ENCODE measurements at regions not wholly inside any gene's neighbourhood (a gene's known extent, or its start where the extent isn't known, plus 50 kb on each side); places are given as distances from the start of the nearest gene placed in this dataset.
"Not testable (repeated sequence)": the region's sequence is repeated elsewhere in the genome, so short reads cannot be mapped to it uniquely, and the experiment has no call there.

DNA sequence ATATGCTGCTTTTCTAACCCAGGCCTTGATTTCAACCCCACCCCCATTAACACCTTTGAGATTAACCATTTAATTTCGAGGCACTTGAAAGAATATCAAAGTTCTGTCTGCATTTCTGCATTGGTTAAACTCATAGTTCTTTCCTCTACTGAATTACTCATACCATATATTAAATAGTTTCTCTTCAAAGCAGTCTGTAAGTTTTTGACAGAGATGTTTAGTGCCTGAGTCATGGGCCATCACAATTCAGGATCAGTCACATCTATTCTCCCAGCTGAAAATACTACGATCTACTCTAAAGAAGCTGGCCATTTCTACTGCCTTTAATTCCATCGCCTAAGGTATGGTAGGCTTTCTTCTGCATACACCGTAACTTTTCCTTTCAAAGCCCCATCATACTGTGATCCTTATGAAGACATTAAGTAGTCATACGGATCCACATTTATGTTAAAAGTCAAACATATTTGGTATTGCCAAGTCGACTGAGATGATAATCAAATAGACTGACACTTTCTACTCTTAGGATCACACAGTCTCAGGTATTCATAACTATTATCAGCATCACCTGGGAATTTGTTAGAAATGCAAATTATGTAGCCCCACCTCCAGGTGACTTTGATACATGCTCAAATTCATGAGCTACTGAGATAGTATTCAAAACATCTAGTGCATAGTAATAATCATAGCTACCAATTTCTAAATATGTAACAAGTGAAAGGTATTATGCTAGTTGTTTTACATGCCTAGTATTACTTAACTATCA lies 489.4 kb upstream of the IL12A start:
- H3K27me3 ChIP-seq (ENCODE audit: control insufficient read depth, low read length), result no peaks in the 10 kb centered on the region
- no peaks in the 10 kb centered on the region for H3F3A ChIP-seq (ENCODE audit: control insufficient read depth, insufficient read depth)
- H3K4me3 ChIP-seq (ENCODE audit: low read length), result no peak overlapping the region
- no peaks in the 10 kb centered on the region for H3K9me3 ChIP-seq (ENCODE audit: control insufficient read depth, insufficient read depth, low read length)
- H3K9me2 ChIP-seq (replicated peaks; ENCODE audit: control insufficient read depth, low read length), result no peaks in the 10 kb centered on the region
- no peaks in the 10 kb centered on the region for H4K20me1 ChIP-seq (ENCODE audit: control insufficient read depth, insufficient read depth, low read depth, low read length)
- no peak overlapping the region for H3K27ac ChIP-seq (ENCODE audit: low read depth, low read length)
- no peak for TF ChIP-seq EZH2phosphoT487 (IDR thresholded peaks at IDR 0.05; ENCODE audit: borderline replicate concordance, low read length)
- no peaks in the 10 kb centered on the region for H3K36me3 ChIP-seq (ENCODE audit: control insufficient read depth, low read length)
- H3K79me2 ChIP-seq (ENCODE audit: control insufficient read depth, low read length), result no peaks in the 10 kb centered on the region
- H3K4me1 ChIP-seq (ENCODE audit: control insufficient read depth, low read length), result no peaks in the 10 kb centered on the region
- H3K4me2 ChIP-seq (ENCODE audit: low read length), result no peak overlapping the region

DNA sequence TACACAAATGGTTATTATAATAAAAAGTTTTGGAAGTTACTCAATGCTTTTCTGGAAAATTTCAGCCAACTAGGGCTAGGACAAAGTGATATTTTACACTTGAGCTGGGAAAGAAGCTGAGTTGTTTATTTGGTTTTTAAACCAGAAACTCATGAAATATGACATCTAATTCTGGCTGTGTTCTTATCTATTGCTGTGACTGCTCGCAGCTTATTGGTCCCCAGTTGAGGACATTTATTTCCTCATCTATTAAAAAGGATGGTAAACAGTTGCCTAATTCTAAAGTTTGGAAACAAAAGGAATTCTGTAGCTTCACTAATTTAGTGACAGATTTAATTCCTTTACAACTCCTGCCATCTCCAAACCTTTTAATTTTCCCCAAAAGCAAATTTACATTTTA lies 487.6 kb upstream of the IL12A start:
- Histone ChIP-seq H3K4me3 (ENCODE audit: low read length) (no peak overlapping the region), H3K9me2 (replicated peaks; ENCODE audit: control insufficient read depth, low read length) (no peaks in the 10 kb centered on the region), H3K4me1 (ENCODE audit: control insufficient read depth, low read length) (no peaks in the 10 kb centered on the region), H3K79me2 (ENCODE audit: control insufficient read depth, low read length) (no peaks in the 10 kb centered on the region), H3F3A (ENCODE audit: control insufficient read depth, insufficient read depth) (no peaks in the 10 kb centered on the region), H4K20me1 (ENCODE audit: control insufficient read depth, insufficient read depth, low read depth, low read length) (no peaks in the 10 kb centered on the region), H3K36me3 (ENCODE audit: control insufficient read depth, low read length) (no peaks in the 10 kb centered on the region), H3K27ac (ENCODE audit: low read depth, low read length) (no peak overlapping the region), H3K9me3 (ENCODE audit: control insufficient read depth, insufficient read depth, low read length) (no peaks in the 10 kb centered on the region), H3K4me2 (ENCODE audit: low read length) (no peak overlapping the region), H3K27me3 (ENCODE audit: control insufficient read depth, low read length) (no peaks in the 10 kb centered on the region)
- TF ChIP-seq, protein P1, sequence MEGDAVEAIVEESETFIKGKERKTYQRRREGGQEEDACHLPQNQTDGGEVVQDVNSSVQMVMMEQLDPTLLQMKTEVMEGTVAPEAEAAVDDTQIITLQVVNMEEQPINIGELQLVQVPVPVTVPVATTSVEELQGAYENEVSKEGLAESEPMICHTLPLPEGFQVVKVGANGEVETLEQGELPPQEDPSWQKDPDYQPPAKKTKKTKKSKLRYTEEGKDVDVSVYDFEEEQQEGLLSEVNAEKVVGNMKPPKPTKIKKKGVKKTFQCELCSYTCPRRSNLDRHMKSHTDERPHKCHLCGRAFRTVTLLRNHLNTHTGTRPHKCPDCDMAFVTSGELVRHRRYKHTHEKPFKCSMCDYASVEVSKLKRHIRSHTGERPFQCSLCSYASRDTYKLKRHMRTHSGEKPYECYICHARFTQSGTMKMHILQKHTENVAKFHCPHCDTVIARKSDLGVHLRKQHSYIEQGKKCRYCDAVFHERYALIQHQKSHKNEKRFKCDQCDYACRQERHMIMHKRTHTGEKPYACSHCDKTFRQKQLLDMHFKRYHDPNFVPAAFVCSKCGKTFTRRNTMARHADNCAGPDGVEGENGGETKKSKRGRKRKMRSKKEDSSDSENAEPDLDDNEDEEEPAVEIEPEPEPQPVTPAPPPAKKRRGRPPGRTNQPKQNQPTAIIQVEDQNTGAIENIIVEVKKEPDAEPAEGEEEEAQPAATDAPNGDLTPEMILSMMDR (IDR thresholded peaks at IDR 0.05; ENCODE audit: low read depth, low read length, poor library complexity, severe bottlenecking), result no peak
- no peak for TF ChIP-seq EZH2phosphoT487 (IDR thresholded peaks at IDR 0.05; ENCODE audit: borderline replicate concordance, low read length)

DNA sequence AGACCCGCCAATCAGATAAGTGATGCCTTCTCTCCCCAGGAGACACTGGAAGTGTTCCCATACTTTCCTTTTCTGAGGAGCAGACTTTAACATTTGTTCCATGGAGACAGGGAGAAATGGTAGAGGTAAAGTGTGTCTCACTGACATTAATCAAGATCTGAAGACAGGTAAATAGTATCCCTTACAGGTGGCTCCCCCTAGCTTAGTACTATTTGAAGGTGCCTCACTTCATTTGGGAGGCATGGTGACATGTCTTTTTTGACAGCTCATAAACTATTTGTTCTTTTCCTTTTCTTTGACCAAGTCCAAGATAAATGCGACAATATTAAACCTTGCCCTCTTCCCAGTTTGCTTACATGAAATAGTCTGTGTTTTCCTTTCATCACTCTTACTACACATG lies 485.6 kb upstream of the IL12A start:
- TF ChIP-seq, protein P1 (IDR thresholded peaks at IDR 0.05; ENCODE audit: low read depth, low read length, poor library complexity, severe bottlenecking), result no peak
- no peak for TF ChIP-seq EZH2phosphoT487 (IDR thresholded peaks at IDR 0.05; ENCODE audit: borderline replicate concordance, low read length)

DNA sequence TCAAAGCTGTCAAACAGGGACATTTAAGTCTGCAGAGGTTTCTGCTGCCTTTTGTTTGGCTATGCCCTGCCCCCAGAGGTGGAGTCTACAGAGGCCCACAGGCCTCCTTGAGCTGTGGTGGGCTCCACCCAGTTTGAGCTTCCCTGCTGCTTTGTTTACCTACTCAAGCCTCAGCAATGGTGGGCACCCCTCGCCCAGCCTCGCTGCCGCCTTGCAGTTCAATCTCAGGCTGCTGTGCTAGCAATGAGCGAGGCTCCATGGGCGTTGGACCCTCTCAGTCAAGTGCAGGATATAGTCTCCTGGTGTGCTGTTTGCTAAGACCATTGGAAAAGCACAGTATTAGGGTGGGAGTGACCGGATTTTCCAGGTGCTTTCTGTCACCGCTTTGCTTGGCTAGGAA lies 477.6 kb upstream of the IL12A start:
- not testable (repeated sequence) for H3K9me3 ChIP-seq (ENCODE audit: control insufficient read depth, insufficient read depth, low read length); H3K79me2 ChIP-seq (ENCODE audit: control insufficient read depth, low read length); H3K4me3 ChIP-seq (ENCODE audit: low read length); H3K4me1 ChIP-seq (ENCODE audit: control insufficient read depth, low read length); H3K36me3 ChIP-seq (ENCODE audit: control insufficient read depth, low read length); H3K4me2 ChIP-seq (ENCODE audit: low read length); H3F3A ChIP-seq (ENCODE audit: control insufficient read depth, insufficient read depth); H4K20me1 ChIP-seq (ENCODE audit: control insufficient read depth, insufficient read depth, low read depth, low read length); H3K27me3 ChIP-seq (ENCODE audit: control insufficient read depth, low read length); H3K27ac ChIP-seq (ENCODE audit: low read depth, low read length); H3K9me2 ChIP-seq (replicated peaks; ENCODE audit: control insufficient read depth, low read length)

More for the DNA sequence above, 485.6 kb upstream of the IL12A start:
- H3K27me3 ChIP-seq (ENCODE audit: control insufficient read depth, low read length), result no peaks in the 10 kb centered on the region
- no peaks in the 10 kb centered on the region for H3K9me2 ChIP-seq (replicated peaks; ENCODE audit: control insufficient read depth, low read length)
- H3K36me3 ChIP-seq (ENCODE audit: control insufficient read depth, low read length), result no peaks in the 10 kb centered on the region
- H3K79me2 ChIP-seq (ENCODE audit: control insufficient read depth, low read length), result no peaks in the 10 kb centered on the region
- H3K9me3 ChIP-seq (ENCODE audit: control insufficient read depth, insufficient read depth, low read length), result no peaks in the 10 kb centered on the region
- no peaks in the 10 kb centered on the region for H3F3A ChIP-seq (ENCODE audit: control insufficient read depth, insufficient read depth)
- H4K20me1 ChIP-seq (ENCODE audit: control insufficient read depth, insufficient read depth, low read depth, low read length), result no peaks in the 10 kb centered on the region
- H3K27ac ChIP-seq (ENCODE audit: low read depth, low read length), result no peak overlapping the region
- H3K4me2 ChIP-seq (ENCODE audit: low read length), result no peak overlapping the region
- H3K4me3 ChIP-seq (ENCODE audit: low read length), result no peak overlapping the region
- no peaks in the 10 kb centered on the region for H3K4me1 ChIP-seq (ENCODE audit: control insufficient read depth, low read length)

All from DOHH2 (cell line).